H9 (cell line): ENCODE measurements at regions not wholly inside any gene's neighbourhood (a gene's known extent, or its start where the extent isn't known, plus 50 kb on each side); places are given as distances from the start of the nearest gene placed in this dataset.

ENCODE experiments used
- DNase-seq: peaks from one replicate; pipeline ENCODE4 v3.0.0-alpha.2; 2017
- H2AFZ ChIP-seq: one replicate; pipeline ENCODE4 v1.6.1; 2013; ENCODE audit warnings: mild to moderate bottlenecking, low read length, control low read depth, moderate library complexity
- H2AK5ac ChIP-seq: 2 replicates; pipeline ENCODE4 v1.6.1; 2013; ENCODE audit warnings: low read length, control low read depth, mixed read lengths; ENCODE audit not compliant: insufficient read length
- H2BK120ac ChIP-seq: one replicate; pipeline ENCODE4 v1.6.1; 2013; ENCODE audit warnings: low read depth, mild to moderate bottlenecking, low read length, control low read depth, inconsistent platforms; ENCODE audit not compliant: poor library complexity, severe bottlenecking
- H2BK12ac ChIP-seq: 2 replicates; pipeline ENCODE4 v1.6.1; 2013; ENCODE audit warnings: low read length, control low read depth, mixed read lengths, low read depth; ENCODE audit not compliant: insufficient read length
- H2BK15ac ChIP-seq: 2 replicates; pipeline ENCODE4 v1.6.1; 2013; ENCODE audit warnings: low read depth, low read length, control low read depth
- H2BK20ac ChIP-seq: one replicate; pipeline ENCODE4 v1.6.1; 2013; ENCODE audit warnings: low read depth, mild to moderate bottlenecking, low read length, control low read depth, inconsistent platforms; ENCODE audit not compliant: poor library complexity, severe bottlenecking
- H2BK5ac ChIP-seq: 2 replicates; pipeline ENCODE4 v1.6.1; 2013; ENCODE audit warnings: low read length, control low read depth, mixed read lengths; ENCODE audit not compliant: insufficient read length
- H3K14ac ChIP-seq: 2 replicates; pipeline ENCODE4 v1.6.1; 2013; ENCODE audit warnings: low read length, control low read depth; ENCODE audit not compliant: insufficient read depth
- H3K18ac ChIP-seq: 2 replicates; pipeline ENCODE4 v1.6.1; 2013; ENCODE audit warnings: low read depth, mild to moderate bottlenecking, mixed read lengths, low read length, control low read depth; ENCODE audit not compliant: insufficient read length
- H3K23ac ChIP-seq: 2 replicates; pipeline ENCODE4 v1.6.1; 2013; ENCODE audit warnings: low read length, control low read depth, mixed read lengths, low read depth; ENCODE audit not compliant: insufficient read length
- H3K23me2 ChIP-seq: 2 replicates; pipeline ENCODE4 v1.6.1; 2013; ENCODE audit warnings: low read depth, mild to moderate bottlenecking, mixed read lengths, low read length, control low read depth; ENCODE audit not compliant: insufficient read length, poor library complexity, severe bottlenecking
- H3K27ac ChIP-seq: 2 replicates; pipeline ENCODE4 v1.5.1; 2013; ENCODE audit warnings: low read length, control low read depth, mixed read lengths, low read depth; ENCODE audit not compliant: insufficient read length
- H3K27me3 ChIP-seq: 2 replicates; pipeline ENCODE4 v1.6.1; 2013; ENCODE audit warnings: low read length, control low read depth, inconsistent platforms; ENCODE audit not compliant: insufficient read depth
- H3K4ac ChIP-seq: 2 replicates; pipeline ENCODE4 v1.6.1; 2013; ENCODE audit warnings: low read depth, mild to moderate bottlenecking, control low read depth, inconsistent platforms, low read length, moderate library complexity
- H3K4me1 ChIP-seq: 2 replicates; pipeline ENCODE4 v1.6.1; 2013; ENCODE audit warnings: low read length, control low read depth, inconsistent platforms; ENCODE audit not compliant: insufficient read depth
- H3K4me2 ChIP-seq: 2 replicates; pipeline ENCODE4 v1.6.1; 2013; ENCODE audit warnings: low read length, control low read depth, mixed read lengths; ENCODE audit not compliant: insufficient read length, insufficient read depth
- H3K56ac ChIP-seq: 2 replicates; pipeline ENCODE4 v1.6.1; 2013; ENCODE audit warnings: low read depth, mild to moderate bottlenecking, mixed read lengths, low read length, control low read depth; ENCODE audit not compliant: insufficient read length
- H3K79me1 ChIP-seq: 2 replicates; pipeline ENCODE4 v1.6.1; 2013; ENCODE audit warnings: low read depth, mild to moderate bottlenecking, moderate library complexity, low read length, control low read depth, inconsistent platforms; ENCODE audit not compliant: insufficient read depth, poor library complexity, severe bottlenecking
- H3K79me2 ChIP-seq: 2 replicates; pipeline ENCODE4 v1.6.1; 2013; ENCODE audit warnings: low read length, control low read depth, inconsistent platforms; ENCODE audit not compliant: insufficient read depth
- H3K9ac ChIP-seq: 2 replicates; pipeline ENCODE4 v1.6.1; 2013; ENCODE audit warnings: low read length, control low read depth, mixed read lengths; ENCODE audit not compliant: insufficient read length; ENCODE audit errors: extremely low read depth
- H3K9me3 ChIP-seq: one replicate; pipeline ENCODE4 v1.6.1; 2013; ENCODE audit warnings: low read depth, low read length, inconsistent platforms; ENCODE audit not compliant: control insufficient read depth
- H3T11ph ChIP-seq: one replicate; pipeline ENCODE4 v1.6.1; 2013; ENCODE audit warnings: mild to moderate bottlenecking, low read length, control low read depth, inconsistent platforms
- H4K20me1 ChIP-seq: one replicate; pipeline ENCODE4 v1.6.1; 2013; ENCODE audit not compliant: control insufficient read depth, insufficient read length, insufficient read depth
- H4K5ac ChIP-seq: 2 replicates; pipeline ENCODE4 v1.6.1; 2013; ENCODE audit warnings: low read depth, mild to moderate bottlenecking, mixed read lengths, low read length, control low read depth; ENCODE audit not compliant: insufficient read length
- H4K8ac ChIP-seq: replicated peaks from 2 replicates; pipeline ENCODE4 v1.6.1; 2013; ENCODE audit warnings: low read length, control low read depth, mixed read lengths, low read depth; ENCODE audit not compliant: insufficient read length
- H4K91ac ChIP-seq: 2 replicates; pipeline ENCODE4 v1.6.1; 2013; ENCODE audit warnings: low read depth, mild to moderate bottlenecking, moderate library complexity, mixed read lengths, low read length, control low read depth; ENCODE audit not compliant: insufficient read length
- H3K27ac Mint-ChIP-seq, 3 experiments: 2 replicates in 2 of 3; 3 replicates in 1 of 3; pipeline ENCODE4 v1.8.0; 2020 to 2021; ENCODE audit warnings: mixed read lengths in 3 of 3, mild to moderate bottlenecking in 1 of 3, moderate library complexity in 1 of 3
- H3K27me3 Mint-ChIP-seq: 2 replicates; pipeline ENCODE4 v1.8.0; 2021; ENCODE audit warnings: low read depth, mild to moderate bottlenecking, moderate library complexity, mixed read lengths
- H3K36me3 Mint-ChIP-seq, 3 experiments: 2 replicates in 2 of 3; 3 replicates in 1 of 3; pipeline ENCODE4 v1.8.0; 2020 to 2021; ENCODE audit warnings: low read depth in 3 of 3, mixed read lengths in 3 of 3; ENCODE audit not compliant: insufficient read depth in 1 of 3
- H3K4me1 Mint-ChIP-seq, 2 experiments: 2 replicates each; pipeline ENCODE4 v1.8.0; 2020; ENCODE audit warnings: mixed read lengths in 2 of 2
- H3K4me3 Mint-ChIP-seq, 2 experiments: 2 replicates in 1 of 2; 3 replicates in 1 of 2; pipeline ENCODE4 v1.8.0; 2020 to 2021; ENCODE audit warnings: mild to moderate bottlenecking in 2 of 2, mixed read lengths in 2 of 2, moderate library complexity in 1 of 2
- H3K9me3 Mint-ChIP-seq, 2 experiments: 2 replicates in 1 of 2; 3 replicates in 1 of 2; pipeline ENCODE4 v1.8.0; 2020; ENCODE audit warnings: mild to moderate bottlenecking in 2 of 2, mixed read lengths in 2 of 2, moderate library complexity in 1 of 2
- WGBS: extraction: QIAGEN DNeasy Blood & Tissue Kit; methylation state at CpG from one replicate; pipeline ENCODE4 v1.1.7; 2013; ENCODE audit warnings: missing lambda C conversion rate, low lambda C conversion rate, mixed read lengths; ENCODE audit not compliant: insufficient read length; ENCODE audit errors: extremely low coverage; 5-methylcytosine and 5-hydroxymethylcytosine counted together
- TF ChIP-seq, protein P1 (sequence below): fragments of 200-600 bp; sonication (generic); conservative IDR thresholded peaks from 3 replicates; pipeline ENCODE4 v1.8.0; 2021; ENCODE audit warnings: antibody characterized with exemption, mild to moderate bottlenecking

- Mint-ChIP-seq H3K27ac (no peak overlapping the region), H3K36me3 (peaks cover 8 to 11% (median 10%) of the 10 kb centered on the region in 3 experiments), H3K4me3 (no peak overlapping the region), H3K27me3 (no peaks in the 10 kb centered on the region), H3K4me1 (peaks cover 15 to 23% of the 10 kb centered on the region in 2 experiments), H3K9me3 (peaks cover 9 to 10% of the 10 kb centered on the region in 2 experiments)
- H3K56ac ChIP-seq: no peak overlapping the region
- H3K4me1 ChIP-seq: no peaks in the 10 kb centered on the region; the same call in 1 of the 2 replicates
- H3K79me1 ChIP-seq: no peaks in the 10 kb centered on the region
- no peak overlapping the region for H2BK20ac ChIP-seq
- no peak overlapping the region for H3K4me2 ChIP-seq
- WGBS: no CpG with 5 or more reads among the region's 4 CpGs
- H2AK5ac ChIP-seq: no peak overlapping the region
- no peak overlapping the region for H3T11ph ChIP-seq
- H2BK120ac ChIP-seq: no peak overlapping the region
- H4K8ac ChIP-seq: no peak overlapping the region
- no peak overlapping the region for H4K91ac ChIP-seq
- H3K23ac ChIP-seq: no peak overlapping the region
- H2BK12ac ChIP-seq: no peak overlapping the region
- H3K23me2 ChIP-seq: no peaks in the 10 kb centered on the region
- no peak overlapping the region for H3K18ac ChIP-seq
- H3K4ac ChIP-seq: no peak overlapping the region
- H2AFZ ChIP-seq: no peak overlapping the region
- DNase-seq: no peak
- H2BK5ac ChIP-seq: no peak overlapping the region
- no peaks in the 10 kb centered on the region for H3K27me3 ChIP-seq
- TF ChIP-seq, protein P1, sequence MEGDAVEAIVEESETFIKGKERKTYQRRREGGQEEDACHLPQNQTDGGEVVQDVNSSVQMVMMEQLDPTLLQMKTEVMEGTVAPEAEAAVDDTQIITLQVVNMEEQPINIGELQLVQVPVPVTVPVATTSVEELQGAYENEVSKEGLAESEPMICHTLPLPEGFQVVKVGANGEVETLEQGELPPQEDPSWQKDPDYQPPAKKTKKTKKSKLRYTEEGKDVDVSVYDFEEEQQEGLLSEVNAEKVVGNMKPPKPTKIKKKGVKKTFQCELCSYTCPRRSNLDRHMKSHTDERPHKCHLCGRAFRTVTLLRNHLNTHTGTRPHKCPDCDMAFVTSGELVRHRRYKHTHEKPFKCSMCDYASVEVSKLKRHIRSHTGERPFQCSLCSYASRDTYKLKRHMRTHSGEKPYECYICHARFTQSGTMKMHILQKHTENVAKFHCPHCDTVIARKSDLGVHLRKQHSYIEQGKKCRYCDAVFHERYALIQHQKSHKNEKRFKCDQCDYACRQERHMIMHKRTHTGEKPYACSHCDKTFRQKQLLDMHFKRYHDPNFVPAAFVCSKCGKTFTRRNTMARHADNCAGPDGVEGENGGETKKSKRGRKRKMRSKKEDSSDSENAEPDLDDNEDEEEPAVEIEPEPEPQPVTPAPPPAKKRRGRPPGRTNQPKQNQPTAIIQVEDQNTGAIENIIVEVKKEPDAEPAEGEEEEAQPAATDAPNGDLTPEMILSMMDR: no peak
- no peak overlapping the region for H3K14ac ChIP-seq
- H4K20me1 ChIP-seq: no peaks in the 10 kb centered on the region
- no peak overlapping the region for H3K9ac ChIP-seq
- no peaks in the 10 kb centered on the region for H3K79me2 ChIP-seq
- no peak overlapping the region for H2BK15ac ChIP-seq
- H3K27ac ChIP-seq: no peak overlapping the region
- H4K5ac ChIP-seq: no peak overlapping the region
- H3K9me3 ChIP-seq: no peaks in the 10 kb centered on the region
Observed at GRCh38 chr17:77347544-77347943, 206.8 kb downstream of the SEC14L1 start.
